Endothelial cell (in vitro differentiated cells): ENCODE measurements at regions not wholly inside any gene's neighbourhood (a gene's known extent, or its start where the extent isn't known, plus 50 kb on each side); places are given as distances from the start of the nearest gene placed in this dataset.

Experiments used
- DNase-seq: peaks from one replicate; pipeline ENCODE4 v3.0.0; 2021; ENCODE audit warnings: low spot score
- H3K27ac Mint-ChIP-seq: one replicate; pipeline ENCODE4 v1.8.0; 2021; ENCODE audit warnings: mixed read lengths, inconsistent platforms; ENCODE audit not compliant: unreplicated experiment
- H3K27me3 Mint-ChIP-seq: one replicate; pipeline ENCODE4 v1.8.0; 2021; ENCODE audit warnings: mild to moderate bottlenecking, moderate library complexity, mixed read lengths, inconsistent platforms; ENCODE audit not compliant: unreplicated experiment
- H3K36me3 Mint-ChIP-seq: one replicate; pipeline ENCODE4 v1.8.0; 2021; ENCODE audit warnings: mild to moderate bottlenecking, low read depth, mixed read lengths, inconsistent platforms; ENCODE audit not compliant: unreplicated experiment
- H3K4me1 Mint-ChIP-seq: one replicate; pipeline ENCODE4 v1.8.0; 2021; ENCODE audit warnings: mild to moderate bottlenecking, mixed read lengths, inconsistent platforms; ENCODE audit not compliant: unreplicated experiment
- H3K4me3 Mint-ChIP-seq: one replicate; pipeline ENCODE4 v1.8.0; 2021; ENCODE audit warnings: mild to moderate bottlenecking, mixed read lengths, inconsistent platforms; ENCODE audit not compliant: unreplicated experiment
- H3K9me3 Mint-ChIP-seq: one replicate; pipeline ENCODE4 v1.8.0; 2021; ENCODE audit warnings: mixed read lengths, inconsistent platforms; ENCODE audit not compliant: unreplicated experiment
- TF ChIP-seq, protein P1 (sequence below): fragments of 200-600 bp; sonication (generic); IDR thresholded peaks from one replicate; pipeline ENCODE4 v1.5.0; 2021; ENCODE audit warnings: antibody characterized with exemption; ENCODE audit not compliant: unreplicated experiment

- H3K27me3 Mint-ChIP-seq, result peaks cover 1% of the 10 kb centered on the region
- H3K4me1 Mint-ChIP-seq, result no peaks in the 10 kb centered on the region
- no peak for DNase-seq
- H3K36me3 Mint-ChIP-seq, result peaks cover 4% of the 10 kb centered on the region
- peaks cover 8% of the 10 kb centered on the region for H3K9me3 Mint-ChIP-seq
- TF ChIP-seq, protein P1, sequence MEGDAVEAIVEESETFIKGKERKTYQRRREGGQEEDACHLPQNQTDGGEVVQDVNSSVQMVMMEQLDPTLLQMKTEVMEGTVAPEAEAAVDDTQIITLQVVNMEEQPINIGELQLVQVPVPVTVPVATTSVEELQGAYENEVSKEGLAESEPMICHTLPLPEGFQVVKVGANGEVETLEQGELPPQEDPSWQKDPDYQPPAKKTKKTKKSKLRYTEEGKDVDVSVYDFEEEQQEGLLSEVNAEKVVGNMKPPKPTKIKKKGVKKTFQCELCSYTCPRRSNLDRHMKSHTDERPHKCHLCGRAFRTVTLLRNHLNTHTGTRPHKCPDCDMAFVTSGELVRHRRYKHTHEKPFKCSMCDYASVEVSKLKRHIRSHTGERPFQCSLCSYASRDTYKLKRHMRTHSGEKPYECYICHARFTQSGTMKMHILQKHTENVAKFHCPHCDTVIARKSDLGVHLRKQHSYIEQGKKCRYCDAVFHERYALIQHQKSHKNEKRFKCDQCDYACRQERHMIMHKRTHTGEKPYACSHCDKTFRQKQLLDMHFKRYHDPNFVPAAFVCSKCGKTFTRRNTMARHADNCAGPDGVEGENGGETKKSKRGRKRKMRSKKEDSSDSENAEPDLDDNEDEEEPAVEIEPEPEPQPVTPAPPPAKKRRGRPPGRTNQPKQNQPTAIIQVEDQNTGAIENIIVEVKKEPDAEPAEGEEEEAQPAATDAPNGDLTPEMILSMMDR, result no peak
- no peak overlapping the region for H3K4me3 Mint-ChIP-seq
- H3K27ac Mint-ChIP-seq, result no peak overlapping the region
Measured at GRCh38 chr9:102875687-102876086, 119.4 kb upstream of the CYLC2 start.

- DNase-seq, result no peak
- Mint-ChIP-seq H3K27ac (no peak overlapping the region), H3K9me3 (no peaks in the 10 kb centered on the region), H3K27me3 (no peaks in the 10 kb centered on the region), H3K4me3 (no peak overlapping the region), H3K4me1 (no peaks in the 10 kb centered on the region), H3K36me3 (peaks cover 3% of the 10 kb centered on the region)
- TF ChIP-seq, protein P1, result no peak
Measured at GRCh38 chr9:102867488-102867887, 127.6 kb upstream of the CYLC2 start.

DNA sequence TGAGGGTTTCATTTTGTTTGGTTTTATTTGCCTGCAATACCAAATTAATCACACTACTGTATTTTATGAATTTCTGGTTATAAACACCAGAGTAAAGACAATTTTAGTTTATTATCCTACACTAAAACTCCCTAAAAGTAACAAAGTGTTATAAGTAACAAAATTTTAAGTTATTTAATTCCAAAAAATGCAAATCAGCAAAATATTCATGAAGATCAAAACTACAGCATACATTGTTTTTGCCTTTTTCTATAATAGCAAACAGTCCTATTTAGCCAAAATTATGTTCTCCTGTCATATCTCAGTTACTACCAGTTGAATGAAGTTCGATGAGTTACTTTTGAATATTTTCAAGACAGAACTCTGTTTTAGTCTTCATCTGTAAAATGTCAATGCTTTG is 132.7 kb upstream of the CYLC2 start:
- no peaks in the 10 kb centered on the region for H3K4me1 Mint-ChIP-seq

DNA sequence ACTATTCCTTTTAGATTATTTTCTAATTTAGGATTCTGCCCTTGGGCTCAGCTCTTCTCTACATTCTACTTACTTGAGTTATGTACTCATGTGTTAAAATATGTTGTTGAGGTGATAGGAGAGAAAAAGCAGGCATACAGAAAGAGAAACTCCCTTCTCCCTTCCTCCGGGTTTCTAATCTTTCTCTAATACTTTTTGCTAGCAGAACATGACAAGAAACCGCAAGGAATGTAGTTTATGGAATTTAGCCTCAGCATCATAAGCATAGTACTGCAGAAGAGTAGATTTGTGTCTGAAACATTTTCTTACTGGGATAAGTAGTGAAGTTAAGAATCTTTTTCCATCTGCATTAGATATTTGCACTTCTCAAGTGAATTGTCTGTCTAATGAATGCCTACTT is 139.5 kb upstream of the CYLC2 start:
- no peak overlapping the region for H3K4me3 Mint-ChIP-seq
- no peak overlapping the region for H3K27ac Mint-ChIP-seq
- H3K36me3 Mint-ChIP-seq, result no peaks in the 10 kb centered on the region
- peaks cover 18% of the 10 kb centered on the region for H3K9me3 Mint-ChIP-seq
- TF ChIP-seq, protein P1, result no peak
- no peaks in the 10 kb centered on the region for H3K27me3 Mint-ChIP-seq
- no peaks in the 10 kb centered on the region for H3K4me1 Mint-ChIP-seq
- no peak for DNase-seq

More for the DNA sequence above, 132.7 kb upstream of the CYLC2 start:
- no peak for DNase-seq
- no peak overlapping the region for H3K27ac Mint-ChIP-seq
- TF ChIP-seq, protein P1, result no peak
- peaks cover 12% of the 10 kb centered on the region for H3K9me3 Mint-ChIP-seq
- no peaks in the 10 kb centered on the region for H3K27me3 Mint-ChIP-seq
- H3K4me3 Mint-ChIP-seq, result no peak overlapping the region
- H3K36me3 Mint-ChIP-seq, result peaks cover 3% of the 10 kb centered on the region

DNA sequence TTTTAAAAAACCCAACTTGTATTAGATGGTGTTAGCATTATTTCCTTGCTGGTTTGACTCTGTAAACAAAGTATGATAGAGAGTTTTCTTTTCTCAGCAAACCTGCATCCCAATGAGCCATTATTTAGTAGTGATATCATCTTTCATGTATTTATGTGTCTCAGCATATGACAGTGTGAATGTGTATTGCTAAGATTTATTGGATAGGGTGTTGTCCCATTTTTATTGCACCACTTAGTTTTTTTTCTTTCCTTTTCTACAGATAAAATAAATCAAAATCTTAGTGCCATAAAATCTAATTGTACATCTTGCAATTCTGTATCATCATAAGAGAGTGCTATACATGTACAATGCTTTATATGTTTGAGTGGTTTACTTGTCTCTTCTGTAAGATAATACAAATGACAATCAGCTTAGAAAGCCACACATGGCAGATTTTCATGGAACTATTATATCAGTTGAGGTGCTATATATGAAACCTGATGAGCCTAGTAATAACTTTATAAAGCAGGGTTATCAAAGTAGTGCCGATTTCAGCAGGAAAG is 149.2 kb upstream of the CYLC2 start:
- H3K9me3 Mint-ChIP-seq, result no peaks in the 10 kb centered on the region

More for the DNA sequence above, 149.2 kb upstream of the CYLC2 start:
- Mint-ChIP-seq H3K27me3 (peaks cover 2% of the 10 kb centered on the region), H3K4me3 (no peak overlapping the region), H3K27ac (no peak overlapping the region), H3K4me1 (no peaks in the 10 kb centered on the region), H3K36me3 (no peaks in the 10 kb centered on the region)
- no peak for DNase-seq
- TF ChIP-seq, protein P1, result no peak
